NCI-H345 (cell line): ENCODE measurements at regions not wholly inside any gene's neighbourhood (a gene's known extent, or its start where the extent isn't known, plus 50 kb on each side); places are given as distances from the start of the nearest gene placed in this dataset.
"Not testable (repeated sequence)": the region's sequence is repeated elsewhere in the genome, so short reads cannot be mapped to it uniquely, and the experiment has no call there.

Experiments
- DNase-seq: peaks from one replicate; lab custom pipeline; 2025; lab: John Stamatoyannopoulos, UW

DNA sequence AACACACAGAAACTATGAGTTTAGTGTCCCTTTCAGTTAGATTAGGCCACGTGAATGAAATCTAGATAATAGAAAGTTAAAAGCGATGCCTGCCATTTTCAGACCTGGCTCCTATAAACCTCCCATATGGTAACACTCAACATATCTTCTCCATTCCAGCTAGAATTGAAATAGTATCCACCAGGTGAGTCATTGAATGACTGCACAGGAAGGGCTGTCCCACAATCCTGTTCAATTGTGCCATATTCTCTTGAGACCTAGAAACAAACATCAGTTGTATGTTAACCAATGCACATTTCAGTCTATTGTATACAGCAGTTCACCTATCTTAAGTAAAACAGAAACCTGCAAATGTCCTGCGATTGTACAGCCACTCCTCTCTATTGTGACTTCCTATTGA is 659.3 kb upstream of the SLIT2 start:
- no peak for DNase-seq

DNA sequence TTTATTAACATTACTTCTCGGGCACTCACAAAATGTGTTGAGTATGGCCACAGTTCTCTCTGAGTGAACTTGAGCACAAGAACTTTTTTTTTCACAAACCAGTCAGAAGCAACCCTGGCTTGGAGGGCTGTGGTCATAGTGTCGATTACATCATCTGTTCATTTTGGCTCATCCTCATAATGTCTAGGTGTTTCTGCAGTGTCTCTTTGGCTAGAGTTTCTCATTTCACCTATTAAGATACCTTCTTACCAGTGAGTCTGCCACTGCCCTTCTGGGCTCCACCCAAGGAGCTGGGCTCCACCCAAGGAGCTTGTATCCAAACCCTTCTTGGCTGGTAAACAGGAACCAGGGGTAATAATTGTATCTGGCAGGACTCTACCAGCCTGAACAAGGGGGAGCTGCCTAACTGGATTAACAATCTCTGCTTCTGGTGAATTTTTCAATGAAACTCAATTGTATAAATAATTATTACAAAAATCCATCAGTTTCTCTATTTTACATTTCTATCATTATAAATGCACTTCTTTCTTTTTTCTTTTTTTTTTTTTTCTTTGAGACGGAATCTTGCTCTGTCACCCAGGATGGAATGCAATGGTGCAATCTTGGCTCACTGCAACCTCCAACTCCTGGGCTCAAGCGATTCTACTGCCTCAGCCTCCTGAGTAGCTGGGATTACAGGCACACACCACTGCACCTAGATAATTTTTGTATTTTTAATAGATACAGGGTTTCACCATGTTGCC is 667.7 kb upstream of the SLIT2 start:
- no peak for DNase-seq

DNA sequence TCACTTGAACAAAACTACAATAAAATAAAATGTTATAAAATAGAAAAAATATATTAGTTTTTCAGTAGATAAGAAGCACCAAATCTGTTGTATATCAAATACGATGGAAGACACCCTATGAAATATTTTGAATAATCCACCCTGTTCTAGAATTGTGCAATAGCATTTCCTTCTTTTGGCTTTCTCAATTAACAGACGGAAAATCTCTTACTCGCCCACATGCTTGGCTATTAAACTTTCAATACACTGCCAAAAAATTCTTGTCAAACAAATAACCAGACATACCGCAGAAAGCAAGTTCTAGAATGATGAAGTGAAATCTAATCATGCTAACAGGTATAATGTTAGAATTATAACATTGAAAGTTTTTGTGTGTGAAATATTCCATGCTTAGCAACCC is 671.6 kb upstream of the SLIT2 start:
- DNase-seq, result no peak

DNA sequence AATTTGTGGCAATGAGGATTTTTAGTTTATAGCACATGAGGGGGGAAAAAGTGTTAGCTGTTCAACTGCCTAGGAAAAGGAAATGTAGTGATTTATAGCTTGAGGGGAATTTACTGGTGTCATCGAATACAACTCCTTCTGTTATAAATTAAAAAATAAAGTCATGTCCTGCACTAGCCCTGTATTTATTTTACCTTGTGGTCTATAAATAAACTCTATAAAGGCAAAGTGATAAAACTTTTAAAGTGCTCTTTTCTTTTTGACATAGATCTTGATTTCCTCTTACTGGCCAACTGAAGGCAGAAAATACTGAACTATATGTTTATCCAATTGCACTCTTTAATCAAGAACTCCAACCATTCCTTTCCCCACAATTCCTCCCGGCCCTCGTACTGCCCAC is 672.1 kb upstream of the SLIT2 start:
- no peak for DNase-seq

DNA sequence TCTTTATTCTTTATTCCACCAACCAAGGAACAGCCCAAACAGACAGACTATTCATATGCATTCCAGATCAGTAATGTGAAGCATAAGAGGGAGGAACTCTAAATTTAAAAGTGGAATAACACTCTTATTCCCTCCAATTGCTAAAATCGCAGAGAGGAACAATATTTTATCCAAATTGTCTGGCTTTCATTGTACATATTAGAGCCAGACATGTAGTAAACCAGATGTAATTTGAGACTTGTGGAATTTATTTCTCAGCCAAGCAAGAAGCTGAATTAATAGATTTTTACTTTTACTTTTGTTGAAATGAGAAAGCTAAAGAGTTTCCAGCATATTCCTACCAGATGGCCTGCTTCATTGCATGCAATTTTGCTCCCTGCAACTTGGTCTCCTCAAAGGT is 674.6 kb upstream of the SLIT2 start:
- DNase-seq, result no peak

DNA sequence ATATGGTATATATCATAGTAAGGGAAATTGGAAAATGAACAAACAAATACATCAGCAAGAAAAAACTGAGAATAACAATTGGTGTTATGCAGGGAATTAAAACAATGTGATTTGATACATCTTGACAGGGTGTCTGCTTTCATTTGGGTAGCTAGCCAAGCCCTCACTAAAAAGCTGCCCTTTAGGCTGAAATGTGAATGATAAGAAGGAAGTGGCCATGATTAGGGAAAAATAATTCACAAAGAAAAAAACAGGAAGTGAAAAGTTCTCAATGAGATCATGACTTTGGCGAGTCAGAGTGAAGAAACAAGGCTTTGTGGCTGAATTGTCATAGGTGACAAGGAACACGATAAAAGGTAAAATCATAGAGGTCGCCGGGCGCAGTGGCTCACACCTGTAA is 675.8 kb upstream of the SLIT2 start:
- no peak for DNase-seq

DNA sequence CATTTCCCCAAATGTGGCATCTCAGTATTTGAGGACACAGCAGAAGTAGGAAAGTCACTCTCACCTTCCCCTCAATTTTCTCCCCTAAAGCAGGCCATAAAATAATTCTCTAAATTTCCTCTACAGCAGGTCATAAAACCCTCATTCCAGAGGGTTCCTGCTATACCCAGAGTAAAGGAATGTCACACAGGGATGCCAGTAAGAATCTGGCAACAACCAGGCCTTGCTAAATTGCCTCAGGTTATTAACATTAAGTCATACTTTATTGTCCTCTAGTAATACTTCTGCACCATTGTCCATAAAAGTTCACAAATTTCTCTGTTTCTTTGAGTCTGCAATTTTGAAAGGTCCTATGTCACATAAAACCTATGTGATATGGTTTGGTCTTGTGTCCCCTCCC is 685.7 kb upstream of the SLIT2 start:
- no peak for DNase-seq

DNA sequence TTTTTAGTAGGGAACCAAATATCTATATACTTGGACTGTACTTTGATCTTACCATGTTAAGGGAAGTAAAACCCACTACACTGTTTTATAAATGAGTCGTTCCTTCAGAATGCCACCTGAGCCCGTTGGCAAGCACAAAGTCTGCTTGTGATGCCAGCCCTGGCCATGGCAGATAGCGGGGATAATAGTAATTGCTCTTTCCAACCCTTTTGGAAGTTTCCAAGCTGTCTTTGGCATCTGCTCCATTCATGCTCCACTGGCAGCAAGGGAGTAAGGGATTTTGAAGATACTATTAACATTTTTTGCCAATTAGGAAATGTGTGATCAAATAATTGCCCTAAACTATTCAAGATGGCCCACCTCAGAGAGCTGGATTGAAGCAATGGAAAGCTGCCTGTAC is 689.2 kb upstream of the SLIT2 start:
- DNase-seq, result no peak

DNA sequence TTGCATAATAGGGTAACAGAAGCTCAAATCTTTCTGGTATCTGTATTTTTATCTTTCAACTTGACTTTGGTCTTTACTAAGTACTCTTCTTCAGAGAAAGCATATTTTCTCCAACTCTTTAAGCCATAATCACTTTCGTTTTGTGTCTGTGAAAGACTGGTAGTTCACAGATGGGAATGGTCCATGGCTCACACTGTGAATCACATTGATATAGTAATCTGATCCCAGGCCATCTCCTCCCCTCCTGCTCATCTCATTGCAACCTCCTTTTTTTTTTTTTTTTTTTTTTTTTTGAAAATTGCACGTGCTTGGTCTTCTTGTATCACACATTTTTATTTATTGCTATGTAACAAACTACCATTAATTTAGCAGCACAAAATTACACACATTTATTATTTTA is 694.5 kb upstream of the SLIT2 start:
- DNase-seq, result no peak

DNA sequence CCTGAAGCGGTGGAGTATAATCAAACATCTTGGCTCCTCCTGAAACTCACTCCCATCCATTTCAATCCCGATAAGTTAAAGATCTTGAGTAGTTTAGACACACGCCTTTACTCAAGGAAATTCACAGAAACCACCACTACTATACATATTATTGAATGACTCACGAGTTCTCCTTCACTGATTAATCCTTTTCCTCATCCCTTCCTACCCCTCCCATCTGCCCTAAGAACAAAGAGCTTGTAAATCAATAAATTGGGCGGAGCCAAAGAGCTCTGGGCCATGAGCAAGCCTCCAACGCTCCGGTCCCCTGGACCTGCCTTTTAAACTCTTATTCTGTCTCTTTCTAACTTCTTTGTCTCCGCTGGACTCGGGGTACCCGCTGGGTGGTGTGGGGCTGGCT is 695.4 kb upstream of the SLIT2 start:
- DNase-seq, result not testable (repeated sequence)

DNA sequence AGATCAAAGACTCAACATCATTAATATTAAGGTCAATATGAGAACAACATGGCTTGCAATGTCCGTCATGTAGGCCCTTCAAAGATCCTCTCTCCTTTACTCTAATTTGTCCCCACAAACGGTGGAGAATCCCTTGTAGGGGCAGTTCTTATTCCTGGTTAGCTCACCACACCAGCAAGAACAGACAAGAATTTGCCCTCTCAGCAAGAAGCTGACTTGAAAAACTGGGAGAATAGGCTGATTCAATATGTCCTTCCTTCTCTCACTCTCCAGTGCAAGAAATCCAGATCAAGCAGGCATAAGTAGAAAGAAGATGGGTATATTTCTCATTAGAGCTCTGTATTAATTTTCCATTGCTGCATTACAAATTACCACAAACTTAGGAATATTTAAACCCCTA is 704.2 kb upstream of the SLIT2 start:
- no peak for DNase-seq

DNA sequence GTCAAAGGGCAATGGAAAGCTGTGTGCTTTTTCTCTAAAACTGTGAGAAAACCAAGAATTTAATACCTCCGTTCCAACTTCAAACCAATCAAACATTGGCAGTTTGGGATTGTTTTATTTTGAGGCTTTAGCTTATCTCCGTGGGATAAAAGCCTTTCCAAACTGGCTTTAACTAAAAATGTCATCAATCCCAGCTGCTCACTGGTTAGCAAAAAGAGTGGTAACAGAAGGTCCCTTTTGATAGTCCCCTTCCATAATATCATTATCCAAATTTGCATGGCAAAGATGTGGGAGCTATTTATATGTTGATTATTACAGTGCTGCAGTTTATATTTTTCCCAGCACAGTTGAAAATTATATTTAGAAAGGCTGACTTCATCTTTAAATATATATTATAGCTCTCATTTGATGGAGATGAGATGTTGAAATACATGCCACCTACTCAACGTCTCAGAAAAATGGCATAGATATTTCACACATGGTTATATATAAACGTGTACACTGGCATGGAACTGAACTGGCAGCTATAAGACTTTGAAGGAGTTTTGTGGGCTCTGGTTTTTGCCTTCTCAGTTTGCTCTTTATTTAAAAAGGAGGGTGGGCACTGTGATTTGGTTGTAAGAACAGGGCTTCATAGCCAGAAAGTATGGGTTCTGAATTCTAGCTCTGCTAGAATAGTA is 707.1 kb upstream of the SLIT2 start:
- no peak for DNase-seq

DNA sequence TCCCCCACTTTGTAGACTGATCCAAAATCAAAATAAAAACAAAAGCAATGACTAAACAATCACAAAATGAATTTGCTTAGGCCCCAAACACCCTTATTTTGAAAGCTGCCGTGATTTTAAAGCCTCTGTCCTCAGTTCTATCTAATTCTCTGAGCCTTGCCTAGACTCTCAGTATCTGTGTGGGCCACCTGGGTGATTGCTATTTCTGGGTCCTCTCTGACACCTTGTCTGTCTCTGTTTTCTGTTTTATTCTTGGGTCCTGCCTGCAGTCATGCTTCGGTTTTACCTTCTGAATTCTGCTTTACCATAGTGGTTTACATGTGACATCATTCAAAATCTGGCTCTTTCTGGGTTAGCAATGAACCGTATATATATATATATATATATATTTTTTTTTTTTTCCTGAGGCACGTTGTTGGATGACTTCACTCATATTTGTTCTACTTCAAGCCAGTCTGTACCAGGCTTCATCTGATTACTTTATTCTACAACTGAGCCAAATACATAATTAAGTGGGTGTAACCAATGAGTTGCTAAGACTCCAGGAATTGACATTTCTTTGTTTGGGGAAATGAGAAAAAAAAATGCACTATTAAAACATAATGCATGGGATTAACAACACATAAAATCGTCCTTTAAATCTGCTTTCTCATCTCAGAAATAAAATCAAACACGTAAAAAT is 710.7 kb upstream of the SLIT2 start:
- no peak for DNase-seq

DNA sequence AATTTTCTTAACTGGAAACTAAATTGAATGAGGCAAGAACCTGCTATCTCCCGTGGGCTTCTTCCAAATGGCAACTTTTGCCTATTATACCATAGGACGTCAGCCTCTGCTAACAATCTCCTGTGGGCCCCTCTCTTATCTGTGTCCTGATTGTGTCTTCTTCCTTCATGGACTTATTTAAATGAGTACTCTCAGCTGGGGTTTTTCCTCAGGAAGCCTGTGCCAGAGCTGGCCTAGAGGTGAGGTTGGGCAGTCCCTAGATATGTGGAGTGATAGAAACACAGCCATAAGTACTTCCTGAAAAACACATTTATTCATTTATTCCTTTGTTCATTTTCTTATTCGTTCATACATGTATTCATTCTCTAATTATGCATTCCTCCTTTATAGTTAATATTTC is 712.5 kb upstream of the SLIT2 start:
- DNase-seq, result no peak

DNA sequence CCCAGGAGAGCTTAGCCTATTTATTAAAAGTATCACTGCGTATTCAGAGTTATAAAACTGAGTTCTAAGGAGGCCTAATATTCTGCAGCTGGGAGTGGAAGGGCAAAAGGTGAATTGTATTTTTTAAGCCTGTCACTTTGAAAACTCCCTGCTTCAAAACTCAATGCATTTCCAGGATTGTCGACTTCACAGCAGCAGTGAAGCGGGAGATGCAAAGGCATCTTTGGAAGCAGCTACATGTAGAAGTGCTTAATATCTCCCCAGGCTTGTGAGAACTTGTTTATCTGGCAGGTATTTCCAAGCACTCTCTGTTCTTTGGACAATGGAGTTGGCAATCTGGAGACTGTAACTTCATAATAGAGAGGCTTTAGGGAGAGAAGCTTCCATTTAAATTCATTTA is 717.5 kb upstream of the SLIT2 start:
- no peak for DNase-seq

DNA sequence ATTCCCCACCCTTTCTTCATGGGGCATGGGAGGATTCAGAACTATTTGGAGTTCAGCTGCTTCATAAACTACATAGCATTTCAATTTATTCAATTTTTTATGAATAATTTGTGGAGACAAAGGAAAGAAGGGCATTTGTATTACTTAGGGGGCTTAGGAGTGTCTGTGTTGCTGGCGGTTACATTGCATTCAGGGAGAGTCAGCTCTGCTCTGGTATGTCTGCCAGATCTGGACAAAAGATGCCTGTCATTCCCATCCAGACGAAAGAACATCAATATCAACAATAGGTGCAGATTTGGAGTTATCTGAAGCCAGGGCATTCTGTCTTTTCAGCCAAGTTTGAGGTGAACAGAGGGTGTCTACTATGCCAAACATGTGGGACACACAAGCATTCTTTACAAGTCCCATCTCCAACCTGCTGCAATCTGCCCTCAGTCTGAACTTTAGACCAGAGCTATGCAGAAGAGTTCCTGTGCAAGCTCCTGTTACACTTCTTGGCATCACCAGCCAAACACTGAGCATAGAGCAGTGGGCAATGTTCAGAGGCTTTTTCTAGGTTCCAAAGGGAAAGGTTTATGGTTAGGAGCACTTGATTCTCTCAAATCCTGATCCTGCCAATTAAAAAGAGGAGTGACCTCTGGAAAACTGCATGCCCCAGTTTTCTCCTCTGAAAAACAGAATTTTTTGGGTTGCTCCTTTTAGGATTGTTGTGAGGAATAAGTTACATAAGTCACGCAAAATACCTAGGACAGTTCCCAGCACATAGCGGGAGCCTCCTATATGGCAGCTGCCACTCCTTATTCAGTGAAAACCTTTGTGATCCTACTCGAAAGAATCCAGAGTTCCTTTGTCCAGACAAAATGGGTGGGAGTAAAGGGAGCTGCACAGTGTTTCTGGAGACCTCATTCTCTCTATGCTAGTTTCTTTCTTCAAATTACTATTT is 719.5 kb upstream of the SLIT2 start:
- no peak for DNase-seq

DNA sequence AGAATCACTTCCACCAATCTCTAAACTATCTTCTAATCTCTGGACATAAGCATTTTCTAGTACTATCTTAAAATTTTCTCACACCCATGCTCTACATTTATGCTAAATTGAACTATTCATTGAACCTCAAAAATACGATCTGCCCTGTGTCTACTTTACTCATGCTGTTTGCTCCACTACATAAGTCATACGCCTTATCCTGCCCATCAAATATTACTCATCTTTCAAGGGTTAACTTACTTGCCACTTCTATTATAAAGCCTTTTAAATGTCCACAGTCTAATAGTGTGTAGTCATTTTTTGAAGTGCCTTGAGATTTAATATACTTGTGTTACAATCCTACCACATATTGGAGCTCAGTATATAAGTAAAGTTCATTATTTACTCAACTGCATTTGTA is 727.7 kb upstream of the SLIT2 start:
- DNase-seq, result no peak

DNA sequence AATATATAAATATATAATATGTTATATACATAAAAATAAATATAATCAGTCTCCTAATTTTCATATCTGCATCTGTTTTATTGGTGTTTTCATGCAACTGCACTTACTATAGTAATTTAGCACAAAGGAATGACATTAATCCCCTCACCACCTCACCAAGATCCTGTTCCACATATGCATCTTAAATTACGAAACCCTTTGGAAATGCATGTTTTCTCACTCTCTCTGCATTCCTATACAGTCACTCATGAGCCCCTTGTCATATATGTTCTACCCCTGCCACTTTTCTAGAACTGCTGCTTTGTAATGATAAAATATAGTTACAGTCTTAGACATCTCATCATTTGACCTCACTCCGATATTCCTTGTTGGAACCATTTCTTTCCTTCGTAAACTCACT is 728.7 kb upstream of the SLIT2 start:
- no peak for DNase-seq

DNA sequence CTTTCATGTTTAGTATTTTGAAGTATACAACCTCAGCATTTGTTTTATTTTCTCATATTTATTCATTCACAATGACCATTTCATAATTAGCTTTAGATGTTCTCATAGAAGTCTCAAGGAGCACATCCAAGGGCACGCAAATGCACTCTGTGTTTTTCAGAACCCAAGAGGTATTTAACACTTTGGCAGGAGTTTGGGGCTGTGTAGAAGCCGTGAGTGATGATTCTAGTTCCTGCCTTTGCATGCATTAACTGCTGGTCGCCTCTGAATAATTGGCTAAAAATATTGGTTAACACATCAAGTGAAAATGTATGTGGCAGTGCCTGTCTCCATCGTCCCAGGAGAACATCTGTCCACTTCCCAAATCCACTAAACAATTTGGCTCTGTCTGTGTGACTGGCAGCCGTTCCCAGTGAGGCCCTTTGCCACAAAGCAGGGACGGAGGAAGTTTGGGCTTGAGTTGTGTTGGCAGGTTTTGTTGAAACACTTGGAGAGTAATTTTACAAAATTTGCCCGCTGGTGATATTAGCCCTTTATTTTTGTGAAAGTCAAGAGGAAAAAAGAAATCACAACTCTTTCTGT is 730.7 kb upstream of the SLIT2 start:
- no peak for DNase-seq

DNA sequence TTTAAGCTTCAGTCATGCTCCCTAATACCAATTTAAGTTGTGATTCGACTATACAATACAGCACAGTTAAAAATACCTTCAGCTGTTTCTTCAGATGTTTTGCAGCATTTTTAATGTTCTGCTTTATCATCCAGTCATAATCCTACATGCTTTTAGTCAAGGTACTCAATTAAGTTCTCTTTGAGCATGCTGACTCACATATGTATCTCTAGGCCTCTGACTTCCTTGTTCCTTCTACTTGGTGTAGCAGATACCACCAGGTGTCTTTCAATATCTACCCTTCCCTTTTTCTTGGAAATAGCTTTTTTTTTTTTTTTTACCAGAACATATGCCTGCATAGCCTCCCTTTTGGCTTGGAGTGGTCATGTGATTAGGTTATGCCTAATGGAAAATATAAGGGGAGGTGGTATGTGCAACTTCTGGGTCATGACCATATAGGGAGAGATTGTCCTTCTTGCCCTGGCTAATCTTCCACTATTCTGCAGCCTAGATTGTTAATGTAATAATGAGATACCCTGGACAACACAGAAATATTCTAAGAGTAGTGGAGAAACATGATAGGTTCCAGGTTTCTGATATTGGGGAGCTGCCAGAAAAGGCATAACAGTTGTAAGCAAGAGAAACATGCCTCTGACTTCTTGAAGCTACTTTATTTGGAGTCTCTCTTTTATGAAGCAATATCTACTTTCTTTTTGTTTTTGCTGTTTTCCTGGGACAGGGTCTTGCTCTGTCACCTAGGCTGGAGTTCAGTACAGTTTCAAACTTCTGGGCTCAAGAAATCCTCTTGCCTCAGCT is 737.2 kb upstream of the SLIT2 start:
- DNase-seq, result no peak

DNA sequence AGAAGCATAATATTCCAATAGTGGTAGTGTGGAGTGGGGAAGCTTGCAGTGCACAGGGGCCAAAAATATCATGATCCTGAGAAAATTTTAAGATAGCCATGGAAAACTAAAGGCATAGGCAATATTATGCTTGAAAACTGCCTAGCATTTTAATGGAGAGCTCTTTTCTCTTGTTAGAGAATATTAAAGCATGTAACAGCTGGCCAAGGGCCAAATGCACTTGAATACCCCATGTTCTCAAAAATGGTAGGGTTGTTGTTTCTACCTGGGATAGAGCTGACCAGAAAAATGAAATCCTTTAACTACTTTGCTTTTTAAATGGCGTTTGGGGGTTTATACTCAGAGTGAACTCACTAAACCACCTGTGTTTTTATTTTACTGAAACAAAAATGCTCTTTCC is 739.6 kb upstream of the SLIT2 start:
- DNase-seq, result no peak
